Heart left ventricle (tissue), 16 donors: ENCODE measurements at regions not wholly inside any gene's neighbourhood (a gene's known extent, or its start where the extent isn't known, plus 50 kb on each side); places are given as distances from the start of the nearest gene placed in this dataset.

Experiments used
- ATAC-seq, 4 donors: fragments of 200-7000 bp; cut with Tn5 transposase; one replicate each; pipeline ENCODE4 v1.9.1; 2020 to 2022; ENCODE audit warnings: moderate library complexity in 4 of 4, mild to moderate bottlenecking in 3 of 4, moderate number of reproducible peaks in 1 of 4
- DNase-seq, 5 donors: peaks; one replicate each; pipeline ENCODE4 v3.0.0-alpha.2; 2020
- H3K27ac ChIP-seq, 12 donors: fragments of 200-600 bp; sonication (generic) in 4 of 12; one replicate each; pipeline versions ENCODE4 v1.5.0 to v1.8.0; 2016 to 2022; ENCODE audit warnings: mild to moderate bottlenecking in 2 of 12
- H3K27me3 ChIP-seq, 9 donors: fragments of 200-600 bp; sonication (generic) in 2 of 9; one replicate each; pipeline versions ENCODE4 v1.5.1 to v1.8.0; 2016 to 2022; ENCODE audit warnings: mild to moderate bottlenecking in 3 of 9
- H3K36me3 ChIP-seq, 9 donors: fragments of 200-600 bp; sonication (generic) in 2 of 9; one replicate each; pipeline versions ENCODE4 v1.5.0 to v1.8.0; 2018 to 2022; ENCODE audit warnings: mild to moderate bottlenecking in 2 of 9
- H3K4me1 ChIP-seq, 12 donors: fragments of 200-600 bp; sonication (generic) in 4 of 12; one replicate each; pipeline versions ENCODE4 v1.5.0 to v1.8.0; 2016 to 2022; ENCODE audit warnings: mild to moderate bottlenecking in 3 of 12
- H3K4me3 ChIP-seq, 12 donors: fragments of 200-600 bp; sonication (generic) in 4 of 12; one replicate each; pipeline versions ENCODE4 v1.5.0 to v1.8.0; 2017 to 2022; ENCODE audit warnings: mild to moderate bottlenecking in 9 of 12, moderate library complexity in 4 of 12
- H3K9me3 ChIP-seq, 12 donors: fragments of 200-600 bp; sonication (generic) in 4 of 12; one replicate each; pipeline versions ENCODE4 v1.5.0 to v1.8.0; 2016 to 2022; ENCODE audit warnings: mild to moderate bottlenecking in 1 of 12
- CTCF ChIP-seq, 12 donors: fragments of 200-600 bp; sonication (generic) in 4 of 12; IDR thresholded peaks; one replicate each; pipeline versions ENCODE4 v1.5.0 to v1.8.0; 2018 to 2022; ENCODE audit warnings: antibody characterized with exemption in 12 of 12, mild to moderate bottlenecking in 5 of 12
- POLR2A ChIP-seq, 2 donors: fragments of 450-650 bp; IDR thresholded peaks; one replicate each; pipeline ENCODE4 v1.6.1; 2017; ENCODE audit warnings: antibody characterized with exemption in 2 of 2, mild to moderate bottlenecking in 2 of 2, moderate library complexity in 2 of 2
- WGBS, 4 donors: extraction: QIAGEN DNeasy Blood & Tissue Kit in 2 of 4; methylation state at CpG; one replicate each; pipeline versions ENCODE4 v1.1.5 to v1.1.7; 2013 to 2018; 5-methylcytosine and 5-hydroxymethylcytosine counted together
- intact Hi-C, 10 donors: fragments of 100-400 bp; cut with DNase I; formaldehyde crosslinking; loops; one replicate each; pipeline versions ENCODE4 v1.11.1 to v1.14.2; 2022
- donor health status: ischemic (EF 13 %, LVEDD 7.1; RV severe dilation, severe dysfunction).
- donor health status: healthy with polysubstance abuse.
- donor health status: DM: no; HTN: yes; CAD: no.
- donor health status: DM: no; HTN: no; CAD: no.
- donor health status: ischemic (EF 25% LVEDD 6.9; RV normal size, moderate dysfunction).
- donor health status: ischemic (EF 25% LVEDD 5.7; RV mildly dilated, moderate dysfunction).
- donor health status: healthy.
- donor health status: DM: yes; HTN: yes; CAD: no.
- donor health status: ischemic (EF 35%, LVEDD 5.7; RV mildly dilated, moderate dysfunction).
- donor health status: nonischemic (EF 11% LVEDD 7.7; RV severe dilation, severe dysfunction).
- donor health status: DM: yes; HTN: yes; CAD: no.
- donor health status: PGD.
- donor health status: ischemic (EF 29% LVEDD 5.4; RV normal size, mild dysfunction).
- donor health status: nonischemic (EF 23%, LVEDD 6.1; RV moderate dilation, normal function).

GRCh38 chr2:180677200-180677599 lies 303.2 kb upstream of the UBE2E3 start:
- Histone ChIP-seq H3K27me3 (peaks cover 0 to 3% (median 0%) of the 10 kb centered on the region in 9 donors), H3K27ac (no peak overlapping the region), H3K36me3 (no peaks in the 10 kb centered on the region), H3K4me1 (no peaks in the 10 kb centered on the region), H3K4me3 (no peak overlapping the region), H3K9me3 (peaks cover 0 to 2% (median 0%) of the 10 kb centered on the region in 12 donors)
- ATAC-seq = no peak
- intact Hi-C loops = no loop called here
- no peak for DNase-seq
- 58 to 83% (median 71%) methylated on average over 3 of the region's 3 CpGs for WGBS, 4 donors
- TF ChIP-seq CTCF (IDR thresholded peaks at IDR 0.05) (no peak), POLR2A (IDR thresholded peaks at IDR 0.05) (no peak)

- no peak for DNase-seq
- Histone ChIP-seq H3K27me3 (peaks cover 0 to 3% (median 0%) of the 10 kb centered on the region in 9 donors), H3K4me3 (no peak overlapping the region), H3K9me3 (peaks cover 0 to 2% (median 0%) of the 10 kb centered on the region in 12 donors), H3K27ac (no peak overlapping the region), H3K4me1 (no peaks in the 10 kb centered on the region), H3K36me3 (no peaks in the 10 kb centered on the region)
- intact Hi-C loops = no loop called here
- 88 to 95% (median 93%) methylated on average over 1 of the region's 1 CpG for WGBS, 4 donors
- ATAC-seq = no peak
- no peak for TF ChIP-seq CTCF (IDR thresholded peaks at IDR 0.05)
- no peak for TF ChIP-seq POLR2A (IDR thresholded peaks at IDR 0.05)
Observed at GRCh38 chr2:180676520-180677025, 303.8 kb upstream of the UBE2E3 start.

- ATAC-seq = no peak
- Histone ChIP-seq H3K27ac (no peak overlapping the region), H3K36me3 (no peaks in the 10 kb centered on the region), H3K4me3 (no peak overlapping the region), H3K27me3 (peaks cover 0 to 3% (median 0%) of the 10 kb centered on the region in 9 donors), H3K4me1 (no peaks in the 10 kb centered on the region), H3K9me3 (no peaks in the 10 kb centered on the region)
- 38 to 80% (median 68%) methylated on average over 1 of the region's 1 CpG for WGBS, 4 donors
- TF ChIP-seq CTCF (IDR thresholded peaks at IDR 0.05) (no peak), POLR2A (IDR thresholded peaks at IDR 0.05) (no peak)
- no peak for DNase-seq
- intact Hi-C loops = no loop called here
Observed at GRCh38 chr2:180675170-180675569, 305.2 kb upstream of the UBE2E3 start.

GRCh38 chr2:180672377-180672776 lies 308.0 kb upstream of the UBE2E3 start:
- Histone ChIP-seq H3K4me1 (no peaks in the 10 kb centered on the region), H3K9me3 (no peaks in the 10 kb centered on the region), H3K27me3 (no peaks in the 10 kb centered on the region), H3K4me3 (no peak overlapping the region), H3K36me3 (no peaks in the 10 kb centered on the region), H3K27ac (no peak overlapping the region)
- DNase-seq = no peak
- no peak for ATAC-seq
- WGBS, 4 donors = 49 to 59% (median 52%) methylated on average over 1 of the region's 1 CpG
- intact Hi-C loops = no loop called here
- TF ChIP-seq CTCF (IDR thresholded peaks at IDR 0.05) (no peak), POLR2A (IDR thresholded peaks at IDR 0.05) (no peak)
